ENCODE measurements at regions not wholly inside any gene's neighbourhood (a gene's known extent, or its start where the extent isn't known, plus 50 kb on each side); places are given as distances from the start of the nearest gene placed in this dataset.
A peak's percentile ranks its signal among the peaks of the same experiment; 100 is the strongest.

DNA sequence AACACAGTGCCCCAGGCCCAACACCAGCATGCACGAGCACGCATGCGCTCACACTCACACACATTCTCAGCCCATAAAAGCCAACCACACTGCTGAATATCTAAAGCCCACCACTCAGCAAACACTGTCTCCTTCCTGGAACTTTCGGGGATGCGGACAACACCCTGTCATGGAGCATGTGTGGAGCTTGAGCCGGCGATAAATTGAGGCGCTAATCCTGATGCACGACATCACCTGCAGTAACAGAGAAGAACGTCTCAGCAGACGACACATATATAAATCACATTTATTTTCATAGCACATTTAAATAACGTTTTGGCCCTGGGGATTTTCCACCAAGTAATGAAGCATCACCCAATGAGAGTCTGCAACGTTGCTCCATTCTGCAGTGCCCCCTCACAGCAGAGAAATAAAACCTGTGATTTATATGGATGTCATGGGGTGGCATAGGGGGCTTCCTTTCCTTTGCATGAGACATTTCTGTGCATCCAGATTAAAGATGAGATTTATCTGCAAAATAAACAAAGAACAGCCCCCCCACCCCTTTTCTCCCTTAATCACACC is 267.7 kb upstream of the NFE2L3 start:
- DNase-seq, result no peak
- intact Hi-C loops (cut with DNase I), result loop anchor here (10.0 kb wide), 1 partner anchor 780 kb away; no protein-coding TSS in a partner anchor

DNA sequence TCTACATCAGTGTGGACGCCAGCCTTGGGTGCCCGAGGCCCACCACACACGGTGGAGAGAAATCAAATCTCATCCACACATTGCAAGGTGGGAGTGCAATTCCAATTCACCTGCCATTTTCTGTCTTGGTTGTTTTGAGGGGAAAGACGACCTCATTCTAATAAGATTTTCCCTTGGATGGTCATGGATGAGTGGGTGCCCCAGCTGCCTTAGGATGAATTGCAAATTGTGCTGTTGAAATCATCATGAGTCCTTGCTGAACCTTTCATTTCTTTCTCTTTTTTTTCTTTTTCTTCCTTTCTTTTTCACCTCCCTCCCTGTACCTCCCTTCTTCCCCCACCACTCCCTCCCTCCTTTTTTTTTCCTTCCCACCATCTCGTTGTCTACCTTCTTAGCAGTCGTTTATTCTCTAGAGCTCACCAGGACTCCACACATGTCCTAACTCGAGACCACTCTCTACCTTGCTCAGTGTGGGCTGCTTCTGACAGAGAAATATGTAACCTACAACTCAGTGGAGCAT is 266.9 kb upstream of the NFE2L3 start:
- DNase-seq, result no peak
- intact Hi-C loops (cut with DNase I), result loop anchor here (10.0 kb wide), 1 partner anchor 780 kb away; no protein-coding TSS in a partner anchor

DNA sequence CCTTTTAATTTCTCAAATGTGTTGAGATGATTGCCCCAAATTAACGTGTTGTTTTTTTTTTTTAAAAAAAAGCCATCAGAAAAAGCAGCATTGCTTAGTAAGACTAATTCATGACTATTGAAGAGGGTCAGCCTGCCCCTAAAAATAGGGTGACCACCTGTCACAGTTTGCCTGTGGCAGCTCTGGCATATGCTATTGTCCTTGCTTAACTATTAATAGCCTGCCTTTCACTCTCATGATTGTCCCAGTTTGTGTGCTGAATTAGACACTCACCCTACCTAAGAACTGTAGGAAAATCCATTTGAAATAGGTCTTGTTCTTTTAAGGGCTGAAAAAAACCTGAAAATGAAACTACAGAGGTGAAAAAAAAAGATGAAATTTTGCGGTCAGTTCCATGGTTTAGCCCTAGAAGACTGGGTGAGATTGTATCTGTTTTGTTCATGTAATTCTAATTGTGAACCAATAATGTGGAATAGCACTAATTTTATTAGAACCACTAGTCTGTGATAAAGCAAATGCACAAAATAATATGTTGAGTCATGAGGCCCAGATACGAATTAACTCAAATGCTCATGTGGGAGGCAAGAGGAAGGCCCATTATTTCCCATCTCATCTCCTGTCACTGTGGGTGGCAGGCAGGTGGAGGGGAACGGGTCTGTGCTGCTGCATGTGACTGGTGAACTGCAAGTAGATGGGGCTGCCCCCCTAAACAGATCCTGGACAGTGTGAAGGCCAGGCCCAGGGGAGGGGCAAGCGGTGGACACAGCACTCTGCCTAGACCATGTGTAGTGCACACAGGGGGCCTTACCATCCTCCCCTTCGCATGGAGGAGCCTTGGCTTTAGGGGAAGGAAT is 265.4 kb upstream of the NFE2L3 start:
- intact Hi-C loops (cut with DNase I), result loop anchor here (10.0 kb wide), 1 partner anchor 778 kb away; no protein-coding TSS in a partner anchor

DNA sequence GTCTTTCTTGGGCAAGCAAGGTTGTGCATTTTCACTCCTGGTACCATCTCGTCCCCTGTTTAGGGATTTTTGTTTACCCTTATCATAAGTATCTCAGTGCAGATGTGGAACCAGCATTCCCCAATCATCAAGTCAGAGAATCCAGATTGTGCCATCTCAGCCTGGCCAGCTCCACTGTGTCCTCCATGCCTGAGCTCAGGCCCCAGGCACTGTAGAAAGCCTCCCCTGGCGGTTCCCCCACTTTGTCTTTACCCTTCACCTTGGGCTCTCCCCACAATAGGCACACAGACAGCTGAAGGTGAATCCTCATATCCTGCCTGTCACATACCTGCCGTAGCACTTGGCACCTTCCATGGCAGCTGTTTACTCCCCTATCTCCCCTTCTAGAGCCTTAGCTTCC is 264.7 kb upstream of the NFE2L3 start:
- intact Hi-C loops (cut with DNase I), result loop anchor here (10.0 kb wide), 1 partner anchor 778 kb away; no protein-coding TSS in a partner anchor

More for the DNA sequence above, 265.4 kb upstream of the NFE2L3 start:
- DNase-seq, result peak in 34 of 42 donors; percentile 16 to 86 (median 50)

DNA sequence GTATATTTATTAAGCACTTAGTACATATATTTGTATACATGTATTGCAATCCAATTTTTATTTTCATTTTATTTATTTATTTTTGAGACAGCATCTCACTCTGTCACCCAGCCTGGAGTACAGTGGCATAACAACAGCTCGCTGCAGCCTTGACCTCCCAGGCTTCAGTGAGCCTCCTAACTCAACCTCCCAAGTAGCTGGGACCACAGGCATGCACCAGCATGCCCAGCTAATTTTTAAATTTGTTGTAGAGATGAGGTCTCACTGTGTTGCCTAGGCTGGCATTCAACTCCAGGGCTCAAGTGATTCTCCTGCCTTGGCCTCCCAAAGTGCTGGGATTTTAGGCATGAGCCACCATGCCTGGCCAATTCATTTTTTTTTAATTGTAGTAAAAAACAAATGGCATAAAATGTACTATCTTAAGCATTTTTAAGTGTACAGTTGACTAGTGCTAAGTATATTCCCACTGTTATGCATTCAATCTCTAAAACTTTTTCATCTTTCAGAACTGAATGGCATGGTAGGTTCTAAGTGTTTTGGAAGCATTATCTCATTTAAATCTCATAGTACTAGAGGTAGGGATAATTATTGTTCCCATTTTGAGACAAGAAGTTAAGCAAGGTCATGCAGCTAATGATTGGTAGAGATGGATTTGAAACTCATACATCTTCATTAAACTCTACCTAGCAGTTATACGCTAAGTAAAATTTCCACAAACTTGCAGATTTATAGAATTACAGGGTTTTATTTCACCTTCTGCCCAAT is 264.0 kb upstream of the NFE2L3 start:
- intact Hi-C loops (cut with DNase I), result loop anchor here (10.0 kb wide), 1 partner anchor 777 kb away; no protein-coding TSS in a partner anchor
- DNase-seq, result no peak

More for the DNA sequence above, 264.7 kb upstream of the NFE2L3 start:
- DNase-seq, result no peak

DNA sequence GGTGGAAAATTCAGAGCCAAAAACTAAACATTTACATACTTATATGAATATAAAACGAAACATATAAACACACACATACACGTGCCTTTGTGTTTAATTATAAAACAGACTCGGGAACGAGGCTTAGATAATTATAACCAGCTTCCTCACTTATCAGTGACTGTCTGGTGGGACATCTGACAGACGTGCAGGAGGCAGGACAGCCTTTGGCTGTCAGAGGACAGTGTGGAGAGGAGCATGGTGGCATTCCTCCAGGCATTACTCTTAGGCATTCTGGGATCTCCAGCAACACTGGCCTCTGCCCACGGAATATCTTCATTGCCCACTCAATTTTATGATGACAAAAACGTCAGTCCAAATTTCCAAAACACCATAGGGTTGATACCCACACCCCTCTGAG is 262.2 kb upstream of the NFE2L3 start:
- intact Hi-C loops (cut with DNase I), result loop anchor here (5.0 to 10.0 kb wide), 2 partner anchors 173 to 775 kb away; no protein-coding TSS in a partner anchor
- no peak for DNase-seq

DNA sequence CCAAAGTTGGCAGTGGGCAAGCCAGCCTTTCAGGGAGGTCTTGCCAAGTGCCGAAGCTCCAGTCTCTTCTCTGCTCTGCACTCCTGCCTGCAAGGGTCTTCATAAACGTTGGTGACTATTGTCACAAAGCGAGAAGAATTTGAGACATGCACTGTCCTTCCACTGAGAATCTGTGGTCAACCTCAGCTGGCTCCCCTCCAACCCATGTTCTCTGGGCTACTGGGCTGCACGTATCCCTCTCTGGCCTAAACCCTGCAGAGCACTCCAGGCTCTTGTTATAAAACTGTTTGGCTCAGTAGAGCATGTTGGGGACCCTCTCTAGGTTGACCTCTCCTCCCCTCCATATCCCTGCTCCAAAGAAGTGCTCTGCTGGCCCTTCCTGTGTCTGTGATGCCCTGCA is 260.4 kb upstream of the NFE2L3 start:
- DNase-seq, result no peak
- intact Hi-C loops (cut with DNase I), result loop anchor here (5.0 kb wide), 1 partner anchor 171 kb away; no protein-coding TSS in a partner anchor

DNA sequence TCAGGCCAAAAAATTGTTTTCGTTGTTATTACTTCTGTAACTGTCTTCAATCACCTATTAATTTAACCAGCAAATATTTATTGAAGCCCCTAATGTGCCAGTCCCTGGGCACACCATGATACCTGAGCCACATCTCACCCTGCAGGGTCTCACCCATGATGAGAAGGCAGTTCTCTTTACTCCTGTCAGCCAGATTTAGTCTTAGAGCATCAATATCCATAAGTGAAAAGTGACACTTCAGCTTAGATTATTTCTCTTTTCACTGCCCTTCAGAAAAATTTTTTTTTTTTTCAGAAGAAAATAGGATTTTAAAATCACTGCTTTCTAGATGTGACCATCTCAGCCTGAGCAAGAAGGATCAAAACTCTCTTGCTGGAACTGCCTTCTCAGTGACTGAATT is 258.6 kb upstream of the NFE2L3 start:
- intact Hi-C loops (cut with DNase I), result loop anchor here (2.0 to 5.0 kb wide), 2 partner anchors 169 to 473 kb away; no protein-coding TSS in a partner anchor

DNA sequence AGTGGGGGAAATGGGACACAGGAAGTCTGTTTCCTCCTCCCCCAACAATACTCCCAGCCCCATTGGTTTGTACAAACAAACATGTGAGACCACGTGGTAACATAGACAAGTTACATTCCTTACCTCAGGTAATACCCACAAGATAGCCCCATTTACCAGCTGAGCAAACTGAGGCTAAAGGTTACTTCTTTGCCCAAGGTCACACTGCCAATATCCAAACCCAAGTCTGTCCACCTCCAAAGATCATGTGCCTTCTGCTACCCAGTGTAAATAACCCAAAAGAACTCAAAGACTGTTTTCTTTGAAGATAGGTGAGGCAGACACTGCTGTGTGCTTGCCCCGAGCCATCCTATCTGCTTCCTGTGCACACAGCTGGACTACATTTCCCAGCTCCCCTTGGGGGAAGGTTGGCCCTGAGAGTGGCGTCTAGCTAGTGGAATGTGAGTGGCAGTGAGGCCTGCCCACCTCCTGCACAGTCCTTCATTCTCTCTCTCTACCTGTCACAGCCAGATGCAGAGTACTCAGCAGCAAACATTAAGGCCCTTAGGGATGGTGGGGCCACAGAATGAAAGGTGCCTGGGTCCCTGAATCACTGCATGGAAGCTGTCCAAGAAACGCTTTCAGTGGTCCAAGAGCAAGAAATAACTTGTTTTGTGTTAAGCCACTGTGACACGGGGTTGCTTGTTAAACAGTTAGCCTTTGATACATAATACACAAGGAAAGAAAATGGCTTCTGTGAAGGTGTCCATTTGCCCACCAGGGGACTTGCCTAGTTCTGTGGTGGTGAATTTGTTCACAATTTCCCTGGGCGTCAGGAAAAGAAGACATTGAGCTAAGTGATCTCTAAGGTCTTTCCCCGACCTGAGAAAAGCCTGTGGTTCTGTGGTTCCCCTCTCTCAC is 257.7 kb upstream of the NFE2L3 start:
- DNase-seq, result peak in 6 of 42 donors; percentile 9 to 40 (median 22)
- intact Hi-C loops (cut with DNase I), result loop anchor here (5.0 kb wide), 1 partner anchor 168 kb away; no protein-coding TSS in a partner anchor

More for the DNA sequence above, 258.6 kb upstream of the NFE2L3 start:
- no peak for DNase-seq

DNA sequence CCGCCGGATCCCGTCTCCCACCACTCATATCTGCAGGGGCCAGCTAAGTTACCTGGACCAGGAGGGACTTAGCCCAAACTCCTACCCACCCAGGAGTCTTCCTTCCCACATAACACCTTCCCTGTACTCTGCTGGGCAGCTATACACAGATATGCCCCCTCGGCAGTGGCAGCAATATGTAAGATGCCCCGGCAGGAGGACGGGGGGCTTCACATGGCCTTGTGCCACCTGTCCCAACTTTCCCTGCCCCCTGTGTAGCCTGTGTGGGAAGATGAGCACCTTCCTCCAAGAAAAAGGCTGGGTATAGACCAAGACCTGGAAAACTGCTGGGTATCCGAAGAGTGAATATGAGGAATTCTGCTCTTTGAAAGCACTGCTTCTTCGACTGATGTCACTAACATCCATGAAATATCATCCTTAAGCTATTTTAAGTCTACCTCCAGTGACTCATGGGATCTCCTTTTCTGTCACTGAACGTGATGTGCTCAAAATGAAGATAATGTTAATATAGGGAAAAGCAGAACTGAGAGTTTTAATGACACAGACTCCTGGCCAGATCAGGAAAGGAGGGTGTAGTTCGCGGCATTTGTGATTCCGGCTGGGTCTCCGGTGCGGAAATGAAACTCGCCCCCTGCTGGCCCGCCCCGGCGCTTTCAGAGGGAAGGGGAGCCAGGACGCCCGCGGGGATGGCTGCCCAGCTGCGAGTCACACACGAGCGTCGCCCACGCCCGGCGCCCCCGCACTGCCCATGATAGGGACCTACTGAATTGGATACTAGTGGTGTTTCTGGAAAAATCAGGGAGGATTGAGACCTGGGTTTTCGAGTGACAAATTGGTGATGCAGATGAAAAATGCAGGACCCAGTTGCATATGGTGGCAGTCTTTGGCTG is 256.9 kb upstream of the NFE2L3 start:
- DNase-seq, result peak; percentile 40 to 85 (median 69)
- intact Hi-C loops (cut with DNase I), result loop anchor here (5.0 kb wide), 1 partner anchor 167 kb away; no protein-coding TSS in a partner anchor

DNA sequence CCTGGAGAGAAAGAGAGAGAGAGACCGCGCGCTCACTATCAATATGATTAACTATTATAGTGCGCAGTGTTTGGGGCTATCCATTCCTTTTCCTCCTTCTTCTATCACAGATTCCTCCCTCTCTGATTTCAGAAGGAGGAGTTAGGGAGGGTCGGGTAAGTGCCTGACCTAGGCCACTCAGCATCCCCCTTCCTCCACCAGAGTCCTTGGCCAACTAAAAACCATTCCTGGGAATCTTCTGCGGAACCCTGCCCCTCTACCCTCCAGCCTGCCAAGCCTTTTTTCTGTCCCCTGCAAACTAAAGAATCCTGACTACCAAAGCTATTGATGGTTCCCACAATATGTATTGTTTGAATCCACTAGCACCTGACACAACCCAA is 256.2 kb upstream of the NFE2L3 start:
- DNase-seq, result no peak
- intact Hi-C loops (cut with DNase I), result no loop called here

DNA sequence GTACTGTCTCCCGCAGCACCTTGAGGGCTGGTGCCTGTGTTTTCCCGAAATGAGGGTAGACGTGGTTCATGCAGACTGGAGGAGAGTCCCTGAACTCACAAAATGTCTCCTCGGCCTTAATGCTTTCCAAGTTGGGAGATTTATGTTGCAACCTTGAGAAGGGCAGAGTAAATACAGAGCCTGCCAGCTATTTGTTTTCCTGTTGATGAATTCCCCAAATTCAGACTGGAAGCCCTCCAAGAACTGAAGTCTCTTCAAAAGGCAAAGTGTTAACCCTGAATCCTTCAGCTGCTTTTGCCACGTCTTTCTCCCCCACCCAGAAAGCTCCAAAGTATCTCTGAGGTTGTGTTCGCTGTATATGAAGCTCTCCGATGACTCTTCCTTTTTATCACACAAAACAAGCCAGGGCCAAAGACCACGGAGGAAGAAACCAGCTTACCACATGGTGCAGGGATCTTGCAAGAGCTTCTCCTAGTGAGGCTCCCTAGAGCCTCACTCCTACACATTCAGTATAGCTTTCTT is 254.7 kb upstream of the NFE2L3 start:
- DNase-seq, result no peak
- intact Hi-C loops (cut with DNase I), result no loop called here

DNA sequence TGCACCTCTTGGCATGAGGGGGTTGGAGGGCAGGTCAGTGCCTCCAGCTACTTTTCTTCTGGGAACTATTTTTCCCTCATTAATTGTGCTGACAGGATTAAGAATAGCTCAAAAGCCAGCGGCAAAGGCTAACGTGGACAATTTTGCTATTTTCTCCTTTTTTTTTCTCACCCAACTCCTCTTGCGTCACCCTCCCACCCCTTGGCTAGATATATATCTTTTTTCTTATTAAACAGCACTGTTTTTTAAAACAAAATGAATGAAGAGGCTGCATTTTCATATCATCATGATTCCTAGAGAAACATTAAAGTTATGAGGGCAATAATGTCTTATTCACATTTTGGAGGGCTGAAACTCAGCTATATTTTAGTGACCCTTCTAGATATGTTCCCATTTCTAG is 251.8 kb upstream of the NFE2L3 start:
- intact Hi-C loops (cut with DNase I), result no loop called here

DNA sequence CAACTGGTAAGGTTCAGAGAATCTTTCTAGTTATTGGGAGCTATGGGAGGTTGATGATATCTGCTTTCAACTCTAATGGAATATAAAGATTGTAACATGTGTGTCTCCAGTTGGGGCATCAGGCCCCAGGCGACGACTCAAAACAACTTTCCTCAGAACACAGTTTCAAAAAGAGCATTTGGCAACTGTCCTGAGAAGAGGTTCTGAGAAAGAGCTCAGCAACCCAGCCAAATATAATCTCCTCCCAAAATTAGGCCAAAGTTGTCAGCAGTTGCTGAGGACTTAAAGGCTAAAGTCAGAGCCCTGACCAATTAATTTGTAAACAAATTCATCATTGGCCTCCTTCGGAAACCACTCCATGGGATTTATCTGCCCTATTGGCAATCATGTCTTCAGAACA is 251.1 kb upstream of the NFE2L3 start:
- intact Hi-C loops (cut with DNase I), result no loop called here
- DNase-seq, result no peak

More for the DNA sequence above, 251.8 kb upstream of the NFE2L3 start:
- no peak for DNase-seq

DNA sequence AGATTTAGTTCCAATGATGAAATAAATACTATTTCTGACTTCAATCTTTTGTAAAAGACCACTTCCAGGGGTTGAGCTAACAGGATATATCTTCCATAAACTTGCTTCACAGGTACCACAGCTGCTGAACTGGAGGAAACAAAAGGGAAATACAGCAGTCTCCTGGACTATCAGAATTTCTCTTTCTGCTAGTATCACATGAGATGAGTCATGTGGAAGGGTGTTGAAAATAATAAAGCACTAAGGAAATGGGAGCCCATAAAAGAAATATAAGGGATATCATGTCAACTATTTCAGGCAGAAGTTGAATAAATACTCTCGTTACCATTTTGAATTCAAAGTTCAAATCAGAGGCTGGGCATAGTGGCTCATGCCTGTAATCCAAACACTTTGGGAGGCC is 250.3 kb upstream of the NFE2L3 start:
- intact Hi-C loops (cut with DNase I), result no loop called here
- no peak for DNase-seq

DNA sequence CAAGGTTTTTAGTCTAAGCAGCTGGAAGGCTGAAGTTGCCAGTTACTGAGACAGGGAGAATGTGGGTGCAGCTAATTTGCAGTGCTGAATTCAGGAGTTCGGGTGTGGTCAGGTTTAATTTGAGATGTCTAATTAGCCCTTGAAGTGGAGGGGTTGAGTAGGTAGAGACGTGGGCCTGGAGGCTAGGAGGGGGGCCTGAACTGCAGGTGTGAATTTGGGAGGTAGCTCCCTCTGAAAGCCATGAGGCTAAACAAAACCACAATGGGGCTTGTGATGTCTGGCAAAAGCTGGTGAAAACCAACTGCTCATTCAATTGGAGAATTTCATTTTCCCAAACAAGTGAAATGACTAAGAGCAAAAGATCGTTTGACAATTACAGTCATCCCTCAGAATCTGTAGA is 246.0 kb upstream of the NFE2L3 start:
- intact Hi-C loops (cut with DNase I), result no loop called here
- no peak for DNase-seq

DNA sequence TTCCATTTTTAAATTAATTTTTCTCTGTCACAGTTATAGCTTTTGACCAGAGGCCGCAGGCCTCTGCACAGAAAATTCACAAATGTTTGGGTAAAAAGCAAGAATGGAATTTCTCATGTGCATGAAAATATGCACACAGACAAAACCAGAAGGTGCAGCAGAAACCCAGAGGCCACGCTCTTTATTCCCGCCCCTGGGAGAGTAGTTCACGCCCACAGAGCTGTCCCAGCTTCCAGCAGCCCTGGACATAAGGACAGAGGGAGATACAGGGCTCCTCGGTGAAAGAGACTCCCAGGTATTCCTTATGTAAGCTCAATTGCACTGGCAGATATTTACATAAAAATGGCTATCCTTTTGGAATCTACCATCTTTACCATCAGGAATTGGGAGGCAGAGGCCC is 245.2 kb upstream of the NFE2L3 start:
- intact Hi-C loops (cut with DNase I), result no loop called here
- DNase-seq, result no peak
